H9 (cell line): ENCODE measurements at regions not wholly inside any gene's neighbourhood (a gene's known extent, or its start where the extent isn't known, plus 50 kb on each side); places are given as distances from the start of the nearest gene placed in this dataset.

Experiments
- DNase-seq: peaks from one replicate; pipeline ENCODE4 v3.0.0-alpha.2; 2017
- H2AFZ ChIP-seq: one replicate; pipeline ENCODE4 v1.6.1; 2013; ENCODE audit warnings: mild to moderate bottlenecking, low read length, control low read depth, moderate library complexity
- H2AK5ac ChIP-seq: 2 replicates; pipeline ENCODE4 v1.6.1; 2013; ENCODE audit warnings: low read length, control low read depth, mixed read lengths; ENCODE audit not compliant: insufficient read length
- H2BK120ac ChIP-seq: one replicate; pipeline ENCODE4 v1.6.1; 2013; ENCODE audit warnings: low read depth, mild to moderate bottlenecking, low read length, control low read depth, inconsistent platforms; ENCODE audit not compliant: poor library complexity, severe bottlenecking
- H2BK12ac ChIP-seq: 2 replicates; pipeline ENCODE4 v1.6.1; 2013; ENCODE audit warnings: low read length, control low read depth, mixed read lengths, low read depth; ENCODE audit not compliant: insufficient read length
- H2BK15ac ChIP-seq: 2 replicates; pipeline ENCODE4 v1.6.1; 2013; ENCODE audit warnings: low read depth, low read length, control low read depth
- H2BK20ac ChIP-seq: one replicate; pipeline ENCODE4 v1.6.1; 2013; ENCODE audit warnings: low read depth, mild to moderate bottlenecking, low read length, control low read depth, inconsistent platforms; ENCODE audit not compliant: poor library complexity, severe bottlenecking
- H2BK5ac ChIP-seq: 2 replicates; pipeline ENCODE4 v1.6.1; 2013; ENCODE audit warnings: low read length, control low read depth, mixed read lengths; ENCODE audit not compliant: insufficient read length
- H3K14ac ChIP-seq: 2 replicates; pipeline ENCODE4 v1.6.1; 2013; ENCODE audit warnings: low read length, control low read depth; ENCODE audit not compliant: insufficient read depth
- H3K18ac ChIP-seq: 2 replicates; pipeline ENCODE4 v1.6.1; 2013; ENCODE audit warnings: low read depth, mild to moderate bottlenecking, mixed read lengths, low read length, control low read depth; ENCODE audit not compliant: insufficient read length
- H3K23ac ChIP-seq: 2 replicates; pipeline ENCODE4 v1.6.1; 2013; ENCODE audit warnings: low read length, control low read depth, mixed read lengths, low read depth; ENCODE audit not compliant: insufficient read length
- H3K23me2 ChIP-seq: 2 replicates; pipeline ENCODE4 v1.6.1; 2013; ENCODE audit warnings: low read depth, mild to moderate bottlenecking, mixed read lengths, low read length, control low read depth; ENCODE audit not compliant: insufficient read length, poor library complexity, severe bottlenecking
- H3K27ac ChIP-seq: 2 replicates; pipeline ENCODE4 v1.5.1; 2013; ENCODE audit warnings: low read length, control low read depth, mixed read lengths, low read depth; ENCODE audit not compliant: insufficient read length
- H3K27me3 ChIP-seq: 2 replicates; pipeline ENCODE4 v1.6.1; 2013; ENCODE audit warnings: low read length, control low read depth, inconsistent platforms; ENCODE audit not compliant: insufficient read depth
- H3K4ac ChIP-seq: 2 replicates; pipeline ENCODE4 v1.6.1; 2013; ENCODE audit warnings: low read depth, mild to moderate bottlenecking, control low read depth, inconsistent platforms, low read length, moderate library complexity
- H3K4me1 ChIP-seq: 2 replicates; pipeline ENCODE4 v1.6.1; 2013; ENCODE audit warnings: low read length, control low read depth, inconsistent platforms; ENCODE audit not compliant: insufficient read depth
- H3K4me2 ChIP-seq: 2 replicates; pipeline ENCODE4 v1.6.1; 2013; ENCODE audit warnings: low read length, control low read depth, mixed read lengths; ENCODE audit not compliant: insufficient read length, insufficient read depth
- H3K56ac ChIP-seq: 2 replicates; pipeline ENCODE4 v1.6.1; 2013; ENCODE audit warnings: low read depth, mild to moderate bottlenecking, mixed read lengths, low read length, control low read depth; ENCODE audit not compliant: insufficient read length
- H3K79me1 ChIP-seq: 2 replicates; pipeline ENCODE4 v1.6.1; 2013; ENCODE audit warnings: low read depth, mild to moderate bottlenecking, moderate library complexity, low read length, control low read depth, inconsistent platforms; ENCODE audit not compliant: insufficient read depth, poor library complexity, severe bottlenecking
- H3K79me2 ChIP-seq: 2 replicates; pipeline ENCODE4 v1.6.1; 2013; ENCODE audit warnings: low read length, control low read depth, inconsistent platforms; ENCODE audit not compliant: insufficient read depth
- H3K9ac ChIP-seq: 2 replicates; pipeline ENCODE4 v1.6.1; 2013; ENCODE audit warnings: low read length, control low read depth, mixed read lengths; ENCODE audit not compliant: insufficient read length; ENCODE audit errors: extremely low read depth
- H3K9me3 ChIP-seq: one replicate; pipeline ENCODE4 v1.6.1; 2013; ENCODE audit warnings: low read depth, low read length, inconsistent platforms; ENCODE audit not compliant: control insufficient read depth
- H3T11ph ChIP-seq: one replicate; pipeline ENCODE4 v1.6.1; 2013; ENCODE audit warnings: mild to moderate bottlenecking, low read length, control low read depth, inconsistent platforms
- H4K20me1 ChIP-seq: one replicate; pipeline ENCODE4 v1.6.1; 2013; ENCODE audit not compliant: control insufficient read depth, insufficient read length, insufficient read depth
- H4K5ac ChIP-seq: 2 replicates; pipeline ENCODE4 v1.6.1; 2013; ENCODE audit warnings: low read depth, mild to moderate bottlenecking, mixed read lengths, low read length, control low read depth; ENCODE audit not compliant: insufficient read length
- H4K8ac ChIP-seq: replicated peaks from 2 replicates; pipeline ENCODE4 v1.6.1; 2013; ENCODE audit warnings: low read length, control low read depth, mixed read lengths, low read depth; ENCODE audit not compliant: insufficient read length
- H4K91ac ChIP-seq: 2 replicates; pipeline ENCODE4 v1.6.1; 2013; ENCODE audit warnings: low read depth, mild to moderate bottlenecking, moderate library complexity, mixed read lengths, low read length, control low read depth; ENCODE audit not compliant: insufficient read length
- H3K27ac Mint-ChIP-seq, 3 experiments: 2 replicates in 2 of 3; 3 replicates in 1 of 3; pipeline ENCODE4 v1.8.0; 2020 to 2021; ENCODE audit warnings: mixed read lengths in 3 of 3, mild to moderate bottlenecking in 1 of 3, moderate library complexity in 1 of 3
- H3K27me3 Mint-ChIP-seq: 2 replicates; pipeline ENCODE4 v1.8.0; 2021; ENCODE audit warnings: low read depth, mild to moderate bottlenecking, moderate library complexity, mixed read lengths
- H3K36me3 Mint-ChIP-seq, 3 experiments: 2 replicates in 2 of 3; 3 replicates in 1 of 3; pipeline ENCODE4 v1.8.0; 2020 to 2021; ENCODE audit warnings: low read depth in 3 of 3, mixed read lengths in 3 of 3; ENCODE audit not compliant: insufficient read depth in 1 of 3
- H3K4me1 Mint-ChIP-seq, 2 experiments: 2 replicates each; pipeline ENCODE4 v1.8.0; 2020; ENCODE audit warnings: mixed read lengths in 2 of 2
- H3K4me3 Mint-ChIP-seq, 2 experiments: 2 replicates in 1 of 2; 3 replicates in 1 of 2; pipeline ENCODE4 v1.8.0; 2020 to 2021; ENCODE audit warnings: mild to moderate bottlenecking in 2 of 2, mixed read lengths in 2 of 2, moderate library complexity in 1 of 2
- H3K9me3 Mint-ChIP-seq, 2 experiments: 2 replicates in 1 of 2; 3 replicates in 1 of 2; pipeline ENCODE4 v1.8.0; 2020; ENCODE audit warnings: mild to moderate bottlenecking in 2 of 2, mixed read lengths in 2 of 2, moderate library complexity in 1 of 2
- WGBS: extraction: QIAGEN DNeasy Blood & Tissue Kit; methylation state at CpG from one replicate; pipeline ENCODE4 v1.1.7; 2013; ENCODE audit warnings: missing lambda C conversion rate, low lambda C conversion rate, mixed read lengths; ENCODE audit not compliant: insufficient read length; ENCODE audit errors: extremely low coverage; 5-methylcytosine and 5-hydroxymethylcytosine counted together
- TF ChIP-seq, protein P1 (sequence below): fragments of 200-600 bp; sonication (generic); conservative IDR thresholded peaks from 3 replicates; pipeline ENCODE4 v1.8.0; 2021; ENCODE audit warnings: antibody characterized with exemption, mild to moderate bottlenecking

DNA sequence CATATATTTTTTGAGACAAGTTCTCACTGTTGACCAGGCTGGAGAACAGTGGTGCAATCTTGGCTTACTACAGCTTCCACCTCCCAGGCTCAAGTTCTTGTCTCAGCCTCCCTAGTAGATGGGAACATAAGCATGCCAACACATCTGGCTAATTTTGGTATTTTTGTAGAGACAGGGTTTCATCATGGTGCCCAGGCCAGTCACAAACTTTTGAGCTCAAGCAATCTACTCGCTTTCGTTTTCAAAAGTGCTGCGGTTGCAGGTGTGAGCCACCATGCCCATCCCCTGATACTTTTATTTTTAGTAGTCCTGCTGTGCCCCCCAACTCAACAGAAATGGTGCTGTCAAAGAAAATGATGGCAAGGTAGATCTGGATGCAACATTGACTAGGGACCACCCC is 1127.3 kb downstream of the SUCLG1 start:
- no peak overlapping the region for H3K4ac ChIP-seq
- H2BK20ac ChIP-seq = no peak overlapping the region
- no peak overlapping the region for H3K14ac ChIP-seq
- no peak overlapping the region for H3K27ac Mint-ChIP-seq
- no peak for DNase-seq
- no peak overlapping the region for H3K4me3 Mint-ChIP-seq
- H2BK120ac ChIP-seq = no peak overlapping the region
- no peak overlapping the region for H4K8ac ChIP-seq
- H2BK15ac ChIP-seq = no peak overlapping the region
- H3K4me1 Mint-ChIP-seq = no peaks in the 10 kb centered on the region
- no peak overlapping the region for H2AK5ac ChIP-seq
- H3K9me3 Mint-ChIP-seq = no peaks in the 10 kb centered on the region; a peak in 1 of 5 replicates
- H3K4me2 ChIP-seq = no peak overlapping the region
- H3T11ph ChIP-seq = no peak overlapping the region
- H3K23me2 ChIP-seq = no peaks in the 10 kb centered on the region
- WGBS = no CpG with 5 or more reads among the region's 3 CpGs
- no peaks in the 10 kb centered on the region for H3K79me2 ChIP-seq
- no peak overlapping the region for H2BK5ac ChIP-seq
- TF ChIP-seq, protein P1, sequence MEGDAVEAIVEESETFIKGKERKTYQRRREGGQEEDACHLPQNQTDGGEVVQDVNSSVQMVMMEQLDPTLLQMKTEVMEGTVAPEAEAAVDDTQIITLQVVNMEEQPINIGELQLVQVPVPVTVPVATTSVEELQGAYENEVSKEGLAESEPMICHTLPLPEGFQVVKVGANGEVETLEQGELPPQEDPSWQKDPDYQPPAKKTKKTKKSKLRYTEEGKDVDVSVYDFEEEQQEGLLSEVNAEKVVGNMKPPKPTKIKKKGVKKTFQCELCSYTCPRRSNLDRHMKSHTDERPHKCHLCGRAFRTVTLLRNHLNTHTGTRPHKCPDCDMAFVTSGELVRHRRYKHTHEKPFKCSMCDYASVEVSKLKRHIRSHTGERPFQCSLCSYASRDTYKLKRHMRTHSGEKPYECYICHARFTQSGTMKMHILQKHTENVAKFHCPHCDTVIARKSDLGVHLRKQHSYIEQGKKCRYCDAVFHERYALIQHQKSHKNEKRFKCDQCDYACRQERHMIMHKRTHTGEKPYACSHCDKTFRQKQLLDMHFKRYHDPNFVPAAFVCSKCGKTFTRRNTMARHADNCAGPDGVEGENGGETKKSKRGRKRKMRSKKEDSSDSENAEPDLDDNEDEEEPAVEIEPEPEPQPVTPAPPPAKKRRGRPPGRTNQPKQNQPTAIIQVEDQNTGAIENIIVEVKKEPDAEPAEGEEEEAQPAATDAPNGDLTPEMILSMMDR = no peak
- H2BK12ac ChIP-seq = no peak overlapping the region
- H3K18ac ChIP-seq = no peak overlapping the region
- no peaks in the 10 kb centered on the region for H3K79me1 ChIP-seq
- H3K27ac ChIP-seq = no peak overlapping the region
- H3K27me3 Mint-ChIP-seq = no peaks in the 10 kb centered on the region
- H3K27me3 ChIP-seq = no peaks in the 10 kb centered on the region
- H3K23ac ChIP-seq = no peak overlapping the region
- H4K5ac ChIP-seq = no peak overlapping the region
- H3K56ac ChIP-seq = no peak overlapping the region
- H4K91ac ChIP-seq = no peak overlapping the region
- no peaks in the 10 kb centered on the region for H4K20me1 ChIP-seq
- H3K9me3 ChIP-seq = no peaks in the 10 kb centered on the region
- H3K36me3 Mint-ChIP-seq = no peaks in the 10 kb centered on the region
- H2AFZ ChIP-seq = no peak overlapping the region
- no peaks in the 10 kb centered on the region for H3K4me1 ChIP-seq
- H3K9ac ChIP-seq = no peak overlapping the region
